GM18505 (cell line): ENCODE measurements at regions not wholly inside any gene's neighbourhood (a gene's known extent, or its start where the extent isn't known, plus 50 kb on each side); places are given as distances from the start of the nearest gene placed in this dataset.

Experiments used
- ATAC-seq: cut with Tn5 transposase; IDR thresholded peaks from one replicate; pipeline ENCODE4 v1.9.1; 2021; ENCODE audit not compliant: unreplicated experiment
- POLR2A ChIP-seq: IDR thresholded peaks from 4 replicates; pipeline ENCODE4 v1.6.1; 2011; ENCODE audit warnings: borderline replicate concordance; ENCODE audit not compliant: insufficient read depth, insufficient read length; ENCODE audit errors: extremely low read depth

DNA sequence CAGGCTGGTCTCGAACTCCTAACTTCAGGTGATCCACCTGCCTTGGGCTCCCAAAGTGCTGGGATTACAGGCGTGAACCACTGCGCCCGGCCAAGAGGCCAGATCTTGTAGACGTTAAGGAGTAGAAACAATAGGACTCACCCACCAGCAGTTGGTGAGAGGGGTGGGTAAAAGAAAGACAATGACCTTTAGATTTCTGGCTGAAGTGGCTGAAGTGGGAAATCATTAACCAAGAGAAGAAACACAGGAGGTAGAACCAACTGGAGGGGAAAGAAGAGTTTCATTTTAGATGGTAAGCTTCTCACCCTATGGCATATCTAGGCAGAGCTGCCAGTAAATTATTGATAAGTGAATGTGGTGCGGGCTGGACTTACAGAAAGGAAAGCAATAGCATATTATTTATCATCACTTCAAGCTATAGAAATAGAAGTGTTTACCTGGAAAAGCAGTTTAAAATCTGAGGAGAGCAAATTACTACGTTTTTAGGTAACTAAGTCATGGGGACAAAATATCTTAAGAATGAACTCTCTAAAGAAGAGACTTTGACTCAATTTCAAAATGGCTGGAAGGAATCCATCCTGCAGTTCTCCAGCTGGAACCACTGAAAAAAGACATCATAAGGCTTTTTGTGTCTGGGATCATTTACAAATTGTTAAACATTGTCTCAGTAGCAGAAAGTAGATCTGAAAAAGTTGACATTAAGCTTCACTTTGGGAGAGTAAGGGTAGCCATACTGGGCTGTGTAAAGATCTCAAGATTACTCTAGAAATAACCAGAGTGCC is 109.6 kb downstream of the ALDH8A1 start:
- peak; percentile 64 for ATAC-seq
- TF ChIP-seq POLR2A, result no peak

GRCh38 chr6:134835993-134836392 is 113.9 kb downstream of the ALDH8A1 start:
- TF ChIP-seq POLR2A, result no peak
- ATAC-seq, result no peak

DNA sequence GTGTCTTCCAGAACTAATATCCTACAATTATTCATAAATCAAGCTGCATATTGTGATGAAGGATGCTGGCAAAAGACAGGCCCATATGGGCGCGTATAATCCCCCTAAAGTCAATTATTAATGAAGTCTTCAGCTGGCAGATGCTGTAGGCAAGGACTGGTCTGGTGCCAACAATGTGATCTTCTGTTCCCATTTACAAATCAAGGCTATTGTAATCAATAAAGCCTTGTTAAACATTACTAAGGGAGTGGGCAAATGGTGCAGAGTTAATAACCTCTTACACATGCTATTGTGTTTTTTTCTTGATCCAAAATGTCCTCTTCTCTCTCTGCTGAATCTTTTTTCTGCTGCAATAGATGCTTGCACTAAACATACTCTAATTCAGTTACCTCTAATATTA is 119.0 kb downstream of the ALDH8A1 start:
- no peak for ATAC-seq
- no peak for TF ChIP-seq POLR2A

GRCh38 chr6:134830194-134830593 is 119.7 kb downstream of the ALDH8A1 start:
- no peak for ATAC-seq
- no peak for TF ChIP-seq POLR2A

DNA sequence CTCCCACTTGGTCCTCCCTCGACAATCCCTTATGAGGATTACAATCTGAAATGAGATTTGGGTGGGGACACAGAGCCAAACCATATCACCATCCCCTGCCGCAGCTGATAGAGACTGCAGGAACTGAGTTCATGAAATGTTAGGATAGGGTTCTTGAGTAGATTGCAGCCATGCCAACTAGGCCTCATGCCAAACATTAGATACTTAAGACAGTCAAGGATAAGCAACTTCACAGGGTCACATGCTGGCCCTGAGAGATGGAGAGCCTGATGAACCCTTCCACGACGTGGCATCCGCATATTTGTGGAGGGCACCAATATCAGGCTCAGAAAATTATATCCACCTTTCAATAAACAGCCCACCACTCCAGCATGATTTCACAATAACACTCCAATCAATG is 121.3 kb downstream of the ALDH8A1 start:
- TF ChIP-seq POLR2A, result no peak
- ATAC-seq, result no peak

- no peak for ATAC-seq
- TF ChIP-seq POLR2A, result no peak
Measured at GRCh38 chr6:134826889-134827737, 122.8 kb downstream of the ALDH8A1 start.

GRCh38 chr6:134823710-134824034 is 126.2 kb downstream of the ALDH8A1 start:
- no peak for TF ChIP-seq POLR2A
- ATAC-seq, result no peak

DNA sequence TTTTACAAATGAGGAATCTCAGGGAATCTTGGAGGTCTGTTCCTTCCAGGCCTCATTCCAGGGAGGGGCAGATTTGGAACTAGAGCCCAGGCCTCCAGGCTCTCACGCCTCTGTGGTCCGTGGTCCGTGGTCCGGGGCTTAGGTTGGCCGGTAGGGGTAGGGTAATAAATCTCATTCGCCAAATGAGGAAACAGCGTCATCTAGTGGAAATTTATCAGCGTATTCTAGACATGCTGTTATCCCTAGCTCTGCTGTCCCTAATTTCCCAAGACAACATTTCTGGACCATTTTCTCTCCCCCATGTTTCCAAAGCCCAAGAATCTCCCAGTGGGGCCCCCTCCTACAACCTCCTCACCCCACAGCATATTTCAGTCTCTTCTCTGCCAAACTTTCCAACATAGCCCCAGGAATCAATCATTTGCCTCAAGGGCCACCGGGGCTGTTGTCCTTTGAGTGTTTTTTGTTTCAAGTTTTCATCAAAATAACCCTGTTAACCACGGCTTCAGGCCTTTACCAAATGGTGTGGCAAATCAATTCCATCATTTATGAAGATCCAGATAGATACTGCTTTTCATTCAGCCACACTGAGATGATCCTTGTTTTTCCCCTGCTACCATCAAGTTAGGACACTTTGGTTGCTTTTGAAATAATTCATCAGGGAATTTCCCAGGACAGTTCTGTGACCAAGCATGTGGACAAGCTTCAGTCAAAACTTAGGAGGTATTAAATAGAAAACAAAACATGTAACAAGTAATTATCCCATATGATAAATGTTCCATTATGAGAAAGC is 126.8 kb downstream of the ALDH8A1 start:
- TF ChIP-seq POLR2A, result no peak
- no peak for ATAC-seq

- no peak for ATAC-seq
- no peak for TF ChIP-seq POLR2A
Measured at GRCh38 chr6:134821928-134822864, 127.7 kb downstream of the ALDH8A1 start.

- no peak for ATAC-seq
- no peak for TF ChIP-seq POLR2A
Measured at GRCh38 chr6:134821397-134821796, 128.5 kb downstream of the ALDH8A1 start.

DNA sequence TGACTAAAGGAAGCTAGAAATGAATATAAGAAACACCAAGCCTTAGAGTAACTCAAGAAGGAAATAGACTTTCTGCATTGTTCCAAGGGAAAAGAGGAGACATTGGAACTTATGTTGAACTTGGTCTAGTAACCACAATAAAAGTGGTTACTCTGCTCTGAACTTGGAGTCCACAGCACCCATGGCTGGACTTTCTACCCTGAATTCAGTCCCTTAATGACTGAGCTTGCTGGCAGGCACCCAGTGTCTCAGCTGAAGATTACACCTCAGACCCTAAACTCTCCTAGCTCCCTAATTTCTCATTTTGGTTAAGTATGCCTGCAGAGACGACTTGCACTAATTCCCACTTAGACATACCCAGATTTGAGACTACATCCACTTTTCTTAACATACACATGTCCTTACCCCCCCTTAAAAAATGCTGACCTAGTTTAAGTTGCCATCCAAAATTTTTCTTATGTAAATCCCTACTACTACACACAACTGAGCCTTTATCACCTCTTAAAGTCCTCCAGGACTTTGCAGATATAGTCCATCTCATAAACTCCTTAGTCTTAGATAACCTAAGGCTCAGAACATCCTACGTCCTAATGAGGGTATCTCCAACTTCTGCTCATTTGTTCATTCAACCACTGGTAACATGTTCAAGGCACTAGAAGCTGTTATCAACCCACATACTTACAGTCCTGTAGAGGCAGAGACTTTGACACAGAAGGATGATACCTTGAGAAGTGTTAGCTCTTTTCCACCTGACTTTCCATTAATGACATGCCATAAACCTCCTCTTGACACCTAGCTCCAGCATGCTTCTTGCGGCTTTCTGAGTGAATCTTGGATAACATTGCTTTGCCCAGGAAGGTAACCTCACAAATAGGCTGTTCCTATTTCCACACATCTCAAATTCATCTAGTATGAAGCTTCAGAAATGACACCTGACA is 129.8 kb downstream of the ALDH8A1 start:
- TF ChIP-seq POLR2A, result no peak
- no peak for ATAC-seq
